Fibroblast of skin of right biceps (primary cell): ENCODE measurements at regions not wholly inside any gene's neighbourhood (a gene's known extent, or its start where the extent isn't known, plus 50 kb on each side); places are given as distances from the start of the nearest gene placed in this dataset.

Experiments
- DNase-seq: peaks from one replicate; pipeline ENCODE4 v3.0.0-alpha.2; 2013

DNA sequence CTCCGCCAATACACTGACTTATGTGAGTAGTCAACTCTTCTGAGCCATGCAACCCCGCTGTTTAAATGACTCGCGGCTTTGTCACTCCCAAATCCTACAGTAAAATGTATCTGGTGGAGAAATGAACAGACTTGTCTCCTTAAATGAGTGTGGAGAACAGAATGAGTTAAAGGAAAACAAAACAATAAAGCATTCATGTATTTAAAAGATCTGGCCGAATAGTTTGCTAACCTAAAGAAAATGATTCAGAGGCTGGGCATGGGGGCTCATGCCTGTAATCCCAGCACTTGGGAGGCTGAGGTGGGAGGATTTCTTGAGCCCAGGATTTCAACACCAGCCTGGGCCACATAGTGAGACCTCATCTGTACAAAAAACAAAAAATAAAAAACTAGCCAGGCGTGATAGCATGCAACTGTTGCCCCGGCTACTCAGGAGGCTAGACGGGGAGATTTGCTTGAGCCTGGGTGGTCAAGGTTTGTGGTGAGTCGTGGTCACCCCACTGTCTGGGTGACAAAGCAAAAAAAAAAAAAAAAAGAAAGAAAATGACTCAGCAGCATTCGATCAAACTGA, 86.5 kb upstream of the PFKP start:
- DNase-seq = peak; percentile 91

DNA sequence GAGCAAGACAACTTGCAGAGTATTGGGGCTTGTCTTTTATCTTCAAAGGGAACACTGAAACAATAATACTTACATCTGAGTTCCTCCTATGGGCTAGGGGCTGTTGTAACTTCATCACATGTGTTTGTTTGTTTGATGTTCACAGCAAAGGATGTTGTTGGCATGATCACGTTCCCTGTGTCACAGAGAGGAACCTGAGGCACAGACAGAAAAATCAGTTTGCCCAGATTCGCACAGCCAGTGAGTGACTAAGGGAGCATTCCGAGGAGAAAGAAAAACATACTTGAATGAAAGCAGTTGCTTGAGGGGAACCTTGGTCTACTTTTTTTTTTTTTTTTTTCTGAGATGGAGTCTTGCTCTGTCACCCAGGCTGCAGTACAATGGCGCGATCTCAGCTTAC, 87.2 kb upstream of the PFKP start:
- peak; percentile 76 for DNase-seq

DNA sequence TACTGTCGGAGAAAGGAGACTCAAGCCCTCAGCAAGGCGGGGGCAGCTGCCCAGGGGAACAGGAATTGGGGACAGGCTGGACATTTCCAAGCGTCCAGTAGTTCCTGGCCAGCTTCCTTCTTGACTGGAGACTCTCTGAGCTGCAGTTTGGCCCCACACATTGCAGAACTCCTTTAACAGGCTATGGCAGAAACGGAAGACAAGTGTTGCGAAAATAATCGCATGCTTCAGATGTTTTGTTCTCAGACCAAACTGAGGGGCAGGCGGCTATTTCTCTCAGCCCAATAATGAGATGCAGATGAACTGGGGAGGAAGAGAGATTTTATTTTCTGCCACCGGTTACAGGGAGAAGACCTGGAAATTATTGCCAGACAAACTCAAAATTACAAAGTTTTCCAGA, 88.0 kb upstream of the PFKP start:
- peak; percentile 66 for DNase-seq

DNA sequence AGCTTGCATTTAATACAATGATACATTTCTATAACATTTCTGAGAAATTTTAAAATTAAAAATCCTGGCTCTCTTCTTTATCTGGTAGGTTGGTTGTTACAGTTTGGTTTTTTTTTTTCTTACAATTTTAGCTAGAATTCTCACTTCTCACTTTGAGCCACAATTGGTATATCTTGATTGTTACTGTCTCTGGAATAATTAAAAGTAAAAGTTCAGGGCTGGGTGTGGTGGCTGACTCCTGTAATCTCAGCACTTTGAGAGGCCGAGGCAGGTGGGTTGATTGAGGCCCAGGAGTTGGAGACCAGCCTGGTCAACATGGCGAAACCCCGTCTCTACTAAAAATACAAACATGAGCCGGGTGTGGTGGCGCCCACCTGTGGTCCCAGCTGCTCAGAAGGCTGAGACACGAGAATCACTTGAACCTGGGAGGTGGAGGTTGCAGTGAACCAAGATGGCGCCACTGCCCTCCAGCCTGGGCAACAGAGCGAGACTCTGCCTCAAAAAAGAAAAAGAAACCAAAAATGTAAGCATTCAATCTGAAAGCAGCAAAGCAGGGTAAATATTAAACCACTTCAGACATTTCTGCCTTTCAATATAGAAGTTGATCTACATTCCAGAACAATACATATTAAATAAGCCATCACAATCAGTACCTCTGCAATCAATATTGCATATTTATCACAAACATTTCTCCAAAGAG, 88.6 kb upstream of the PFKP start:
- no peak for DNase-seq

DNA sequence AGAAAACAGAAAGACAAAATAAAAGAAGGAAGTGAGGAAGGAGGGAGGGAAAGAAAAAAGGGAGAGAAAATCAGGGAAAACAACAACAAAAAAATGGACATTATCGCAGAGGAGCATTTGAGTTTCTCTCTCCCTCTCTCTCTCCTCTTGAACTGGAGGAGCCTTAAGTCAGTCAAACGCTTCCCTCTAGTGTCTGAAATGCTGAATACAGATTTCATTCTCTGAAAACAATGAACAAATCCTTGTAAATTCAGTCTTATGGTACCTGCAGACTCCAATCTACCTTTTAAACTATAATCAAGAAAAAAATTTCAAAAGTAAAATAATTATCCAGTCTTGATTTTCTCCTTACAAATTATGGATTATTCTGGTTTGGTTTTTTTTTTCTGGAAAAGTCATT, 89.2 kb upstream of the PFKP start:
- DNase-seq = peak; percentile 68

DNA sequence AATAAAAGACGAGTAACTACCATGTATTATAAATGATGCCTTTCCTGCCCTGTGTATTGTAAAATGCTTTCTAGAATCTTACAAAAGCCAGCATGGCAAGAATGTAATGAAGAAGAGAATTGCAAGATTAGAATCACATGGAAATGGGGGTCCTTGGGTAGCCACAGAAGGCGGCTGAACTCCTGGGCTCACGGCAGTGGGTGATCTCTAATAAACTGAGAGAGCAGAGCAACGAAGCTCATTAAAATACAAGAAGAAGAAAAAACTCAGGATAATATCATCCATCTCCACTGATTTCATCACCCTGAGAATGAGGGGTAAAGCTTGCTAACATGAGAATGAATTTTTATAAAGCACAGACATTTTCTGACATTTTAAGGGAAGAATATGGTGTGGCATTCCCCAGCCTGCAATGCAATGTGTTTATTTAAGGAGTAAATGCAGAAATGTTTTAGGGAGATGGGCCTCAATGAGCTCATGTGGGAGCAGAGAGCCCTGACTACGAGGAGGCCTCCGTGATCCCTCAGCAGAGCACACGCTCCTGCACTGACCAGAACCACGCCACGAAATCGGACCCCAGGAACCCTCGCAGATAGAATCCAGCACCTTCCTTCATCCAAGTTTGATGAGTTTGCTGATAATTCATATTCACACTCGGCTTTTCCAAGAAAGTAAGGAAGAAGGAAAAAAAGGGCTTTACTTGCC, 92.7 kb upstream of the PFKP start:
- DNase-seq = no peak

DNA sequence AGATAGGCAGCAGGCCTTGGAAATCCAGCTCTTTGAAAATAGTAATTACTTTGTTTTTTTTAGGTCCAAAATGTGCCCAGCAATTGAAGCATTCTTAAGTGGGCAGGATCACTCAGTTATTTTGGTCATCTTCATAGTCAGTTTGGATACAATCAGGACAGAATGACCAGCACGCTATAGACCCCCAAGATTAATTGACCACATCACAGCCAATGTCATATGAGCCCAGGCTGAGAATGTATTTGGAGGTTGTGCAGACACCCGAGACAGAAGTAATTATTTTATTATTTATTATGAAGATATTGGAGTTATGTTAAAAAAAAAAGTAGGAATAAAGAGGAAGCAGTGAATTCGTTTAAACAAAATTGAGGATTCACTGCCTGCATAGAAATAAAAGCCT, 93.3 kb upstream of the PFKP start:
- no peak for DNase-seq

DNA sequence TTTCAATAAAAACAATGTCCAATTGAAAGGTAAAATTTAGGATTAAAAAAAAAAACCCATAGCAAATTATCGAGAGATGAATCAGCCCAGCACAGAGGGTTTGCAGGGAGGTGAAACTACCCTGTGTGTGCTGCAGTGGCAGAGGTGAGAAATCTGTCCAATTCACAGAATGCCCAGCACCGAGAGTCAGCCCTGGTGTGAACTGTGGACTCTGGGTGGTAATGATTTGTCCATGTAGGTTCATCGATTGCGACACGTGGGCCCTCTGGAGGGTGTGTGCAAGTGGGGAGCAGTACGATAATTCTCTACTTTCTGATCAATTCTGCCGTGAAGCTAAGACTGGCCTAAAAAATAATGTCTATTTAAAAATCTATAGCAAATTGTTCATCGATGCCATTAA, 94.5 kb upstream of the PFKP start:
- DNase-seq = no peak

DNA sequence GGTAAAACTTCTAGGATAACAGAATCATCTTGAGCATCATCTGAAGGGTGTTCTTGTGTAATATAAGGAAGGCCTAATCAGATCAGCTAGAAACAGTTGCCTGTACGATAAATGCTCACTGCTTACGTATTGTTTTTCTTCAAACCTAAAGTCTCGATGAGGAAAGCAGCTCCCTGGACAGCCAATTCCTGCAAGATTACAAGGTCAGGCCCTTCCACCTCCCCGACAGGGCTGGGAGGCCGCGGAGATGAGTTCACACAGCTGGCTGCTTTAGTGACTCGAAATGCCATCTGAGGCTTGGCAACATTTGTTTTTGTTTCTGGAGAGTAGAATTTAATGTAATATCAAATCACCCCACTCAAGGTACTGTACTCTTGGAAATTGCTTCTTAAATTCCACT, 95.1 kb upstream of the PFKP start:
- no peak for DNase-seq

DNA sequence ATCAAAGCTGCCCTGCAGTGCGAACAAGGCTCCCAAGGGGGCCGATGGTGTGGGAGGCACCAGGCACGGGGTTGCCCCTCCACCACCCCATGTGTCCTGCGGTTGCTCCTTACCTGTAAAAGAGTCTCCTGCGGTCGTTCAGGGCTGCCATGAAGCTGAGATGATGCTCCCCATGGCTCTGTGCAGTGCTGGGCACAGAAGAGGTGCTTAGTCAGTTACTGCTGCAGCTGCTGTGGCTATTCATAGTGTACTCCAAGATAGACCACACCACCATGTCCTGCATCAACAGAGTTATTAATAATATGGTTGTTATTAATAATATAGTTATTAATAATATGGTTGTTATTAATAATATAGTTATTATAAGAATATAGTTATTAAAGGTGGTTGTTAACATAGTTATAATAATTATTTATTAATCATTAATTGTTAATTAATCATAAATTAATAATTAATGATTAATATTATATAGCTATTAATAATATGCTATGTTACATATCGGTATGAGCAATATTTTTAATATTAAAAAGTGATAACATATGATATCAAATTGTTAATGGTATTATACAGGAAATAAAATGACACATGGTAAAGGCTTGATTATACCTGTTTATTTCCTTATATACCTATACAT, 97.0 kb upstream of the PFKP start:
- DNase-seq = no peak

DNA sequence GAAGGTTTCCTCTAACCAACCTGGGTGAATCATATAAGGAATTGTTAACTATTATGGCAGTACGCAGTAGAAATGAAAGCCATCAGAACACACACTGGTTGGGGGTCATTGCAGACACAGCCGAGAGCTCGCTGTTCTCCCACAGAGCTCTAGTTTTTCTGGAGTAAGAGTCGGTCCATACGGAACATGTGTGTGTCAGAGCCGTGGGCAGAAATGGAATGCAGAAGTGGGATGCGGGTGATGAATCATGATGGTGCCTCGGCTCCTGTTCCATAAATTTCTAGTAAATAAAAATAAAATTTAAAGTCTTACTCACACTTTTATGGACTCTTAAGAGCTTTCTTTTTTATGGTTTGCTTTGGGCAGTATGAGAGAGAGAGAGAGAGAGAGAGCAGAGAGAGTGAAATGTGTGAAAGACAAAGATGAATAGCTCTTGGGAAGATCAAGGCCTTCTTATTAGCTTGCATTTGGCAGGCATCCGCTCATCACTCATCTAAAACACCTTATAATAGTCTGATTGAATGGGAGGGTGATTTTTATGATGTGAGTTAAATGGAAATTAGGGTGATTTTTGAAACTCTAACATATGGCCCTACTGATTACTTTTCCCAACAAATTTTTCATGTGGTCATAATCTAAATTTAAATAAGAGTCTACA, 98.8 kb upstream of the PFKP start:
- DNase-seq = peak; percentile 84

DNA sequence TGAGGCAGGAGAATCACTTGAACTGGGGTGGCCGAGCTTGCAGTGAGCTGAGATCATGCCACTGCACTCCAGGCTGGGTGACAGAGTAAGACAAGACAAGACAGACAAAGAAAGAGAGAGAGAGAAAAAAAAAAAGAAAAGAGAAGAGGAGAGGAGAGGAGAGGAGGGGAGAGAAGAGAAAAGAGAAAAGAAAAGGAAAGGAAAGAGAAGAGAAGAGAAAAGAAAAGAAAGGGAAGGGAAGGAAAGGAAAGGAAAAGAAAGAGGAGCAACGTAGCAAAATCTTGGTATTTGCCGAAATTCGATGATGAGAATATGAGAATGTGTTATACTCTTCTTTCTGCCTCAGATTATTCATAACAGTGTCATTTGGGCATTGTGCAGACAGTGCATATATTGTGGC, 101.2 kb upstream of the PFKP start:
- DNase-seq = no peak

DNA sequence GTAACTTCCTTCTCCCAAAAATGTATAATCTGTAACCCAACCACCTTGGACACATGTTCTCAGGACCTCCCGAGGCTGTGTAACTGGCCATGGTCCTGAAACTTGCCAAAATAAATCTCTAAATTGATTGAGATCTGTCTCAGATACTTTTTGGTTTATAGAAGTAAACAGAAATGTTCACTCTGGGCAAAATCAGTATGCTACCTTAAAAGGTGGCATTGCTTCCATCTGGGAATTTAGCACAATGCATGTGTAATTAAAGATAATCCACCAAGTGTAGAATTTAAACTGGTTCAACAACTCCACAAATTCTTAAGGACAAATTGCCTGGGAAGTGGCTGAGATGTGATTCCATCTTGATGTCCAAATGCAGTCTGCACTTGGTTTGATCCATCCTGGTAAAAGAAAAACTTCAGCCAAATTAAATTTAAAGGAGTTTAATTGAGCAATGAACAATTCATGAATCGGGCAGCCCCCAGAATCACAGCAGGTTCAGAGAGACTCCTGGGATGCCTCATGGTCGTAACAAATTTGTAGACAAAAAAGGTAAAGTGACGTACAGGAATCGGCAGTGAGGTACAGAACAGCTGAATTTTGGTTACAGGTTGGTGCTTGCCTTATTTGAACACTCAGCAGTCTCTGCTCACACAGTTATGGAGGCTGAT, 102.6 kb upstream of the PFKP start:
- no peak for DNase-seq

DNA sequence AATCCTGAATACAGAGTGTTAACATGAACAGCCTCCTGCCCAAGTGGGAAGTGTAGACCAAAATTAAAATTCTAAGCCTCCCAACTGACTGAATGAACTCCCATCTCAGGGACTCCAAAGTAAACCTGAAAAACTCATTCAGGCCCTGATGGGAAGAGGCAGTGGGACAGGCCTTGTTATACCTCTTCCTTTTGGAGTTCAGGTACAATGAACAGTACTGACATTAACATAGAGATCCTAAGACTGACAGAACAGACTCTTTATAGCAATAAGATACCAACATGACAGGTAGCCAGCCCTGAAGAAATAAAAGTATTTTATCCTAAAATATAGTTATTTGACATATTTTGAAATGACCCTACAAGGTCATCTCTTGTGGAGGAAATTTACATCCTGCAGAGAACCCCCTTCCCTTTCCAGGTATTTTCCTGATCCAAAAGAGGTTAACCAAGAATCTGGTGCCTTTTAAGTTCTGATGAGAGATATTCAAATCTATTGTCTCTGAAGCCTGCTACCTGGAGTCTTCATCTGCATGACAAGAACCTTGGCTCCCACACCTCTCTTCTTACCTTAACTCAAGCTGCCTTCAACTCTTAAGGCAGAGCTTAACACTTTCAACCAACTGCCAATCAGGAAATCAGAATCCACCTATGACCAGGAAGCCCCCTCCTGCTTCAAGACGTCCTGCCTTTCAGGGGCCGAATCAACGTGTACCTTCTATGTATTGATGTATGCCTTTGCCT, 103.3 kb upstream of the PFKP start:
- no peak for DNase-seq

DNA sequence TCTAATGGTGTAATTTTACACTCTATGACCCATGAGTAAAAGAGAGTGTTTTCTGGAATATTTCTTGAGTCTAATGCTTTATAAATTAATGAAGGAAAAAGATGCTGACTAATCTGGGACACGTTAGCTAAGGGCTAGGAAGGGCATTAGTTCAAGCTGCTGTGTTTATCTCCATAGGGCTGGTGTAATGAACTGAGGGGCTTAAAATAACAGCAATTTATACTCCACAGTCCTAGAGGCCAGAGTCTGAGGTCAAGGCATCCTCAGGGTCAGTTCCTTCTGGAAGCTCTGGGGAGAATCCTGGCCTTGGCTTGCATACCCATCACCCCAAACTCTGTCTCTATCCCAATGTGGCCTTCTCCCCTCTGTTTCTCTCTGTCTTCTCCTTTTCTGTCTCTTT, 105.2 kb upstream of the PFKP start:
- no peak for DNase-seq

DNA sequence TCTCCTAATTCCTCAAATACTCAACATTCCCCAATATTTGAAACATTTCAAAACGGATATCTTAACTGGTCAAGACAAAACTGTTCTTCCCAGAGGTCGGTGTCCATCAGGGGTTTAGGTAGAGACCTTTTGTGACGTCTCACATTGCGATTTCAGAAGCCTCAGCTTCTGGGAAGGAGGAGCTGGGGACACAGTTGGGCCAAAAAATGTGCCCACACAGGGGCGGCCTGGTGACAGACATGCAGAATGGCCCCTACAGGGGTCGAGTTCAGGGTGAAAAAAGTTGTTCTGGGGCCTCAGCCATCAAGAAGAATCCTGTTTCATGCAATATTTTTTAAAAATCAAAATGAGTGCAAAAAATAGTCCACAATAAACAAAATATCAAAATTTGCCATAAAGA, 108.7 kb upstream of the PFKP start:
- no peak for DNase-seq

DNA sequence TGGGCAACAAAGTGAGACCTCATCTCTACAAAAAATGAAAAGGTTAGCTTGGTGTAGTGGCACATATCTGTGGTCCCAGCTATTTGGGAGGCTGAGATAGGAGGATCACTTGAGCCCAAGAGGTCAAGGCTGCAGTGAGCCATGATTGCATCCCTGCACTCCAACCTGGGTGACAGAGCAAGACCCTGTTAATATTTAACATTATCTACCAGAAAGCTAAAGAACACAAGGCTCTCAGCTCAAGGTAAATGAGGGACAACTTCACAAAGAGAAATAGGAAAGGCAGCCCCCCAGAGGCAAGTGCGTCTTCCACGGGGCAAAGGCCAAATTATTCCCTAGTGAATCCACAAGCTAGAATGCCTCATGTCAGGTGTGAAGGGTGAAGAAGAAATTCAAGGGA, 109.6 kb upstream of the PFKP start:
- DNase-seq = no peak

DNA sequence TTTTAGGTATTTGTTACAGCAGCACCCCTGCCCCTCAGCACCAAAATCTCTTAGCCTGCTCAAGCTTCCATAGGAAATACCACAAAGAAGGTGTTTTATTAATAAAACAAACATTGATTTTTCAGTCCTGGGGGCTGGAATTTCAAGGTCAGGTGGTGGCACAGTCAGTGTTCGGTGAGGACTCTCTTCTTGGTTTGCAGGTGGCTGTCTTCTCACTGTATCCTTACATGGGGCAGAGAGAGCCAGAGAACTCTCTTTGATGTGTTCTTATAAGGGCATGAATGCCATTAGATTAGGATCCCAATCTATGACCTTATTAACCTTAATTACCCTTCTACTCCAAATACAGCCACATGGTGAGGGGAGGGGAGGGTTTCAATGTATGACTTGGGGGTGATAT, 112.3 kb upstream of the PFKP start:
- DNase-seq = no peak

DNA sequence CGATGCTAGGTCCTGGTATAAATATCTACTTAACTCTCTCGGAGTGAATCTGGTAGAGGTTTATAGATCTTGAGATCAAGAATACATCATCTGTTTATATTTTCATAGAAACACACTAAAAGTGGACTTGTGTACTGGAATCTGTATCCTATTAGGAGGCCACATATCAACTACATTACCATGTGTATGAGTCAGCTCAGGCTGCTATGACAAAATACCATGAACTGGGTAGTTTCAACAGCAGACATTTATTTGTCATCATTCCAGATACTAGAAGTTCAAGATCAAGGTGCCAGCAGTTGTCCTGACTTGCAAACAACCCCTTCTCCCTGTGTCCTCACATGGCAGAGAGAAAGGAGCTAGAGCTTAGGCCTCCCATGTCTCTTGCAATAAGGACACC, 113.9 kb upstream of the PFKP start:
- DNase-seq = peak; percentile 38

DNA sequence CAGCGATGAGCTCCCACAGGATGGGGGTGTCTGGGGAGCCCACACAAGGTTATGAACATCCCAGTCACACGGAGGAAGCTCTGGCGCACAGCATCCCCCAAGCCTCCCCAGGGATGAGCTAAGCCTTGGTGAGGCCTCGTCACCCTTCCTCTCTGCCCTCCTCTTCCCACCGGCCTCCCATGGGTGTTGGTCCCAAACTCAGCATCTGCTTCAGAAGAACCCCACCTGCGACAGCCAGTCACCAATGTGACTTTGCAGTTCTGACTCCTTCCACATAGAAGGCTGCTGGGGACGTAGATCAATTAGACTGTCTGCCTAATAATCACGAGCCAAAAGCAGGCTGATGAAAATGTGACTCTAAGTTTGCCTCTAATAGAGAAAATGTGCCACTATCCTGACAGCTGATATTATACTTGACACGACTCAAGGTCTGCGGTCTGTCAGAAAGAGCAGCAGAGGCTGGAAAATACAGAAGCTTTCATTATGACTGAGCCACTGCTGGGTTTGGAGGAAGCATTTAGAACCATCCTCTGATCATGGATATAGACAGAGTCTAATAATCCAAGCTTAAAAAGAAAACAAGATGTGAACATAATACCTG, 116.0 kb upstream of the PFKP start:
- DNase-seq = no peak

DNA sequence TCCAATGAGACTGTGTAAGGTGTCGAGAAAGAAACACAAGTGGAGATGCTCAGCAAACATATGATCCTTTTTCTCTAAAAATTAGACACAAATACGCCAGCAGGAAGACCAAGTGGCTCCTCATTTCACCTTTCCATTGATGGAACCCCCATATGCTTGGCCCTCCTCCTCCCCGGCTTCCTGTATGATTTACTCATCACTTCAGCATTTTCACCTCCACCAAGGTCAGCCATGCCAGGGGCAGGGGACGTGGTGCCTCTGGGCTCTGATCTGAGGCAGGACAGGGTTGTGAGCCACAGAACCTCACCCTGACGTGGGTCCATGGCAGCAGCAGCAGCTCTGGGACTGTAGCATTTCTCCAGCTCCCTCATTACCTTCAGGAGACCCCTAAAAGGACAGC, 116.8 kb upstream of the PFKP start:
- no peak for DNase-seq

DNA sequence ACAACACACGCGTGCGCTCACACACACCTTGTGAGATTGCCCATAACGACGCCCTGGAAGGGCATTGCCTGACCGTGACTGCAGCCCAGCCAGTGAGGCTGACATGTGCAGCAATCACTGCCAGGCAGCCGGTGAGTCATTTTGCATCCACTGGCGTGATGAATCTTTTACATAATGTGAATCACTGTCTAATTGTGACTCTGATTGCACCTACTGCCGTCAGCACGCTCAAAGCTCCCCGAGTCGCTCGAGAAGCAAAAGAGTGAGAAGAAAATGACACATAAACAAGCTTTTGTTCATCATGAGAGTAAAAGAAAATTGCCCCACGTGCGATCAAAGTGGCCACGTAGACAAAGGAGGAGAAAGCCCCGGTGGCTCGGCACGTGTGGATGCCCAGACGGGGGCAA, 117.4 kb upstream of the PFKP start:
- DNase-seq = peak; percentile 73
